ENCODE measurements at regions not wholly inside any gene's neighbourhood (a gene's known extent, or its start where the extent isn't known, plus 50 kb on each side); places are given as distances from the start of the nearest gene placed in this dataset.

GRCh38 chr15:31525185-31525695 is 198.6 kb downstream of the KLF13 start:
- Histone ChIP-seq H3K4me2 (ENCODE audit: low read length) (no peak overlapping the region), H3K36me3 (ENCODE audit: insufficient read depth, low read length) (no peaks in the 10 kb centered on the region), H3K4me1 (ENCODE audit: insufficient read depth, low read length) (no peaks in the 10 kb centered on the region), H3K4me3 (ENCODE audit: insufficient read depth, low read depth, low read length) (no peak overlapping the region), H3K27ac (ENCODE audit: low read depth, low read length) (no peak overlapping the region), H2AFZ (ENCODE audit: low read depth, low read length) (no peak overlapping the region), H3K27me3 (ENCODE audit: insufficient read depth, low read length) (no peaks in the 10 kb centered on the region), H3K9me3 (ENCODE audit: insufficient read depth, low read depth, low read length) (no peaks in the 10 kb centered on the region), H3K9ac (ENCODE audit: low read length) (no peak overlapping the region), H3K79me2 (ENCODE audit: insufficient read depth, low read length) (no peaks in the 10 kb centered on the region), H4K20me1 (ENCODE audit: insufficient read depth, low read length) (no peaks in the 10 kb centered on the region)
- no peak for DNase-seq (ENCODE audit: low read depth)
- no peak for FAIRE-seq
- Mint-ChIP-seq H3K36me3 (ENCODE audit: low read depth, unreplicated experiment) (peaks cover 3% of the 10 kb centered on the region), H3K27ac (ENCODE audit: unreplicated experiment) (no peak overlapping the region), H3K9me3 (ENCODE audit: unreplicated experiment) (peaks cover 2% of the 10 kb centered on the region), H3K4me1 (ENCODE audit: low read depth, unreplicated experiment) (no peaks in the 10 kb centered on the region), H3K27me3 (ENCODE audit: low read depth, unreplicated experiment) (peaks cover 14% of the 10 kb centered on the region), H3K4me3 (ENCODE audit: unreplicated experiment) (no peak overlapping the region)
- no peak for TF ChIP-seq CTCF (IDR thresholded peaks at IDR 0.05; ENCODE audit: insufficient read depth, low read depth, low read length)

DNA sequence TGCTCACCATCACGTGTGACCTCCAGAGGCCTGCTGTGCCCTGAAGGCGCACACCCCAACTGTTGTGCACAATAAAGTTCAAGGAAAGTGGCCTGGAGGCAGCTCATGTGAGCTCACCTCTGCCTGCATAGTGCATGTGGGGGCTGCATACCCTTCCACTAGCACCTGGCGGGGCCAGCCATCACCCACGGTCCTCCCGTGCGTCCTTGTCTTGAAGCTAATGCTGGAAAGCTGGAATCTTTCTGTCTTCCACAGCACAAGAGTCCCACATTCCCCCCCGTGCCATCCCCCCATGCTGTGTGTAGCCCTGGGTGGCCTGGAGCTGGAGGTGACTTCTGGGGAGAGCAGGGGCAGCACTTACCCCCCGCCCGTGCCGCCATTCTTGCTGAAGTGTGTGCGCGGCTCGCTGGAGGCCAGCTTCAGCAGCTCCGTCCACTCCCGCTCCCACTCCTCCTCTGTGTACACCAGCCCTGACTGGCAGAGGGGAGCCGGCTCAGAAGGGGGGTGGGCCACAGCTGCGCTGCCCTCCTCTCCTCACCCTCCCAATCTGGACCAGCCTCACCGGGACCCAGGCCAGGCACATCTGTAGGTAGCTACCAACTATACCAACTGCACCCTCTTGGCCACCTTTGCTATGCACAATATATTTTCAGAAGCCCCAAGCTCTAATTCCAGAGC is 199.5 kb downstream of the KLF13 start:
- Histone ChIP-seq H4K20me1 (ENCODE audit: insufficient read depth, low read length) (no peaks in the 10 kb centered on the region), H3K4me1 (ENCODE audit: insufficient read depth, low read length) (no peaks in the 10 kb centered on the region), H3K4me2 (ENCODE audit: low read length) (no peak overlapping the region), H3K79me2 (ENCODE audit: insufficient read depth, low read length) (no peaks in the 10 kb centered on the region), H3K27ac (ENCODE audit: low read depth, low read length) (no peak overlapping the region), H3K9me3 (ENCODE audit: insufficient read depth, low read depth, low read length) (no peaks in the 10 kb centered on the region), H3K4me3 (ENCODE audit: insufficient read depth, low read depth, low read length) (no peak overlapping the region), H3K9ac (ENCODE audit: low read length) (no peak overlapping the region), H3K27me3 (ENCODE audit: insufficient read depth, low read length) (no peaks in the 10 kb centered on the region), H3K36me3 (ENCODE audit: insufficient read depth, low read length) (no peaks in the 10 kb centered on the region), H2AFZ (ENCODE audit: low read depth, low read length) (no peak overlapping the region)
- DNase-seq (ENCODE audit: low read depth) (no peak), FAIRE-seq (no peak)
- TF ChIP-seq EZH2 (IDR thresholded peaks at IDR 0.05; ENCODE audit: insufficient read depth, low read length): no peak
- TF ChIP-seq CTCF (IDR thresholded peaks at IDR 0.05; ENCODE audit: insufficient read depth, low read depth, low read length): no peak
- no peaks in the 10 kb centered on the region for H3K4me1 Mint-ChIP-seq (ENCODE audit: low read depth, unreplicated experiment)
- no peaks in the 10 kb centered on the region for H3K9me3 Mint-ChIP-seq (ENCODE audit: unreplicated experiment)
- H3K36me3 Mint-ChIP-seq (ENCODE audit: low read depth, unreplicated experiment): peaks cover 3% of the 10 kb centered on the region
- H3K27ac Mint-ChIP-seq (ENCODE audit: unreplicated experiment): no peak overlapping the region
- peaks cover 15% of the 10 kb centered on the region for H3K27me3 Mint-ChIP-seq (ENCODE audit: low read depth, unreplicated experiment)
- no peak overlapping the region for H3K4me3 Mint-ChIP-seq (ENCODE audit: unreplicated experiment)
